Activated CD8-positive, alpha-beta memory T cell treated with anti-CD3 and anti-CD28 coated beads, Interleukin-2, amount 50 U/mL, for 4 hours (primary cell): ENCODE measurements at regions not wholly inside any gene's neighbourhood (a gene's known extent, or its start where the extent isn't known, plus 50 kb on each side); places are given as distances from the start of the nearest gene placed in this dataset.
"Not testable (repeated sequence)": the region's sequence is repeated elsewhere in the genome, so short reads cannot be mapped to it uniquely, and the experiment has no call there.

Experiments used
- DNase-seq: peaks from one replicate; pipeline ENCODE4 v3.0.0-alpha.2; 2020

- DNase-seq = no peak
Measured at GRCh38 chr6:98366371-98366770, 468.0 kb upstream of the POU3F2 start.

GRCh38 chr6:98380589-98380988, 453.8 kb upstream of the POU3F2 start:
- DNase-seq = no peak

- no peak for DNase-seq
Measured at GRCh38 chr6:98382246-98382645, 452.1 kb upstream of the POU3F2 start.

- no peak for DNase-seq
Measured at GRCh38 chr6:98384334-98384733, 450.0 kb upstream of the POU3F2 start.

GRCh38 chr6:98384801-98385200, 449.6 kb upstream of the POU3F2 start:
- no peak for DNase-seq

- DNase-seq = no peak
Measured at GRCh38 chr6:98395610-98396166, 438.7 kb upstream of the POU3F2 start.

- DNase-seq = no peak
Measured at GRCh38 chr6:98416027-98416426, 418.3 kb upstream of the POU3F2 start.

GRCh38 chr6:98416497-98417158, 417.7 kb upstream of the POU3F2 start:
- not testable (repeated sequence) for DNase-seq

GRCh38 chr6:98433325-98434056, 400.9 kb upstream of the POU3F2 start:
- no peak for DNase-seq

- DNase-seq = no peak
Measured at GRCh38 chr6:98443633-98444032, 390.7 kb upstream of the POU3F2 start.

GRCh38 chr6:98452685-98453084, 381.7 kb upstream of the POU3F2 start:
- DNase-seq = no peak

- no peak for DNase-seq
Measured at GRCh38 chr6:98454809-98455322, 379.5 kb upstream of the POU3F2 start.

GRCh38 chr6:98458708-98459107, 375.7 kb upstream of the POU3F2 start:
- DNase-seq = no peak

- no peak for DNase-seq
Measured at GRCh38 chr6:98463038-98464000, 371.1 kb upstream of the POU3F2 start.

- DNase-seq = no peak
Measured at GRCh38 chr6:98467091-98467490, 367.3 kb upstream of the POU3F2 start.

GRCh38 chr6:98467902-98468301, 366.5 kb upstream of the POU3F2 start:
- DNase-seq = no peak

GRCh38 chr6:98469141-98469540, 365.2 kb upstream of the POU3F2 start:
- DNase-seq = no peak

GRCh38 chr6:98470821-98471220, 363.6 kb upstream of the POU3F2 start:
- DNase-seq = no peak

- no peak for DNase-seq
Measured at GRCh38 chr6:98471444-98471843, 362.9 kb upstream of the POU3F2 start.

- no peak for DNase-seq
Measured at GRCh38 chr6:98477231-98477630, 357.1 kb upstream of the POU3F2 start.

GRCh38 chr6:98484696-98485095, 349.7 kb upstream of the POU3F2 start:
- DNase-seq = no peak

- no peak for DNase-seq
Measured at GRCh38 chr6:98485593-98485992, 348.8 kb upstream of the POU3F2 start.

GRCh38 chr6:98486057-98486456, 348.3 kb upstream of the POU3F2 start:
- no peak for DNase-seq
